Right atrium auricular region (tissue), 2 donors: ENCODE measurements at regions not wholly inside any gene's neighbourhood (a gene's known extent, or its start where the extent isn't known, plus 50 kb on each side); places are given as distances from the start of the nearest gene placed in this dataset.

Experiments
- DNase-seq: peaks from one replicate; pipeline ENCODE4 v3.0.0-alpha.2; 2019; ENCODE audit warnings: low spot score
- H3K27ac ChIP-seq, 2 donors: fragments of 200-600 bp; sonication (generic); 1 replicate in 1 of 2; 2 replicates in 1 of 2; pipeline ENCODE4 v1.5.1; 2016 to 2019
- H3K27me3 ChIP-seq, 2 donors: fragments of 200-600 bp; sonication (generic); one replicate each; pipeline versions ENCODE4 v1.5.1 to v1.6.0; 2017 to 2019
- H3K36me3 ChIP-seq: fragments of 200-600 bp; sonication (generic); one replicate; pipeline ENCODE4 v1.5.1; 2016
- H3K4me1 ChIP-seq, 2 donors: fragments of 200-600 bp; sonication (generic); one replicate each; pipeline versions ENCODE4 v1.5.1 to v1.6.0; 2017 to 2019
- H3K4me3 ChIP-seq, 2 donors: fragments of 200-600 bp; sonication (generic); 1 replicate in 1 of 2; 2 replicates in 1 of 2; pipeline ENCODE4 v1.5.1; 2017 to 2019; ENCODE audit warnings: mild to moderate bottlenecking in 1 of 2, moderate library complexity in 1 of 2
- H3K9me3 ChIP-seq, 2 donors: fragments of 200-600 bp; sonication (generic); one replicate each; pipeline ENCODE4 v1.5.1; 2019
- TF ChIP-seq, protein P1 (sequence below), 2 donors: fragments of 200-600 bp; sonication (generic); IDR thresholded peaks; one replicate each; pipeline ENCODE4 v1.5.1; 2019; ENCODE audit warnings: antibody characterized with exemption in 2 of 2

DNA sequence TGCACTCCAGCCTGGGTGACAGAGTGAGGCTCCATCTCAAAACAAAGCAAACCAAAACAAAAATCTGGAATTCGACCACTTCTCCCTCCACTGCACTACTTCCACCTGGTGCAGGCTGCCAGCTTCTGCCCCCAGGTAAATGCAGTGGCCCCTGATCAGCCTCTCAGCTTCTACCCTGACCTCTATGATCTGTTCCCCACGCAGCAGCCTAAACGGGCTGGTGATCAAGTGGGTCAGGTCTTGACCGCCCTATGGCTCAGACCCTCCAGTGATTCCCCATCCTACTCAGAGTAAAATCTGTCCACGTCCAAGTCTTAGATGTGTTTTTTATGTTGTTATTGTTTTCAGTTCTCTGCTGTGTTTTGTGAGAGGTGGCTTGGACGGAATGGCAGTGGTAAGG, 163.9 kb downstream of the KCTD15 start:
- H3K27me3 ChIP-seq, result no peaks in the 10 kb centered on the region
- DNase-seq, result peak; percentile 52
- TF ChIP-seq, protein P1, sequence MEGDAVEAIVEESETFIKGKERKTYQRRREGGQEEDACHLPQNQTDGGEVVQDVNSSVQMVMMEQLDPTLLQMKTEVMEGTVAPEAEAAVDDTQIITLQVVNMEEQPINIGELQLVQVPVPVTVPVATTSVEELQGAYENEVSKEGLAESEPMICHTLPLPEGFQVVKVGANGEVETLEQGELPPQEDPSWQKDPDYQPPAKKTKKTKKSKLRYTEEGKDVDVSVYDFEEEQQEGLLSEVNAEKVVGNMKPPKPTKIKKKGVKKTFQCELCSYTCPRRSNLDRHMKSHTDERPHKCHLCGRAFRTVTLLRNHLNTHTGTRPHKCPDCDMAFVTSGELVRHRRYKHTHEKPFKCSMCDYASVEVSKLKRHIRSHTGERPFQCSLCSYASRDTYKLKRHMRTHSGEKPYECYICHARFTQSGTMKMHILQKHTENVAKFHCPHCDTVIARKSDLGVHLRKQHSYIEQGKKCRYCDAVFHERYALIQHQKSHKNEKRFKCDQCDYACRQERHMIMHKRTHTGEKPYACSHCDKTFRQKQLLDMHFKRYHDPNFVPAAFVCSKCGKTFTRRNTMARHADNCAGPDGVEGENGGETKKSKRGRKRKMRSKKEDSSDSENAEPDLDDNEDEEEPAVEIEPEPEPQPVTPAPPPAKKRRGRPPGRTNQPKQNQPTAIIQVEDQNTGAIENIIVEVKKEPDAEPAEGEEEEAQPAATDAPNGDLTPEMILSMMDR (IDR thresholded peaks at IDR 0.05), result no peak
- H3K36me3 ChIP-seq, result no peaks in the 10 kb centered on the region
- H3K27ac ChIP-seq, result no peak overlapping the region
- H3K4me1 ChIP-seq, result no peaks in the 10 kb centered on the region
- no peak overlapping the region for H3K4me3 ChIP-seq
- no peaks in the 10 kb centered on the region for H3K9me3 ChIP-seq

DNA sequence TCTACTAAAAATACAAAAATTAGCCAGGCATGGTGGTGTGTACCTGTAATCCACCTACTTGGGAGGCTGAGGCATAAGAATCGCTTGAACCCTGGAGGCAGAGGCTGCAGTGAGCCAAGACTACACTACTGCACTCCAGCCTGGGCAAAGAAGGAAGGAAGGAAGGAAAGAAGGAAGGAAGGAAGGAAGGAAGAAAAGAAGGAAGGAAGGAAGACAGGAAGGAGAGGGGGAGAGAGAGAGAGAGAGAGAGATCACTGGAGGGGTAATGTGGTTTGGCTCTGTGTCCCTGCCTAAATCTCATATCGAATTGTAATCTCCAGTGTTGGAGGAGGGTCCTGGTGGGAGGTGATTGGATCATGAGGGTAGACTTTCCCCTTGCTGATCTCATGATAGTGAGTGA, 165.5 kb downstream of the KCTD15 start:
- TF ChIP-seq, protein P1 (IDR thresholded peaks at IDR 0.05), result no peak

DNA sequence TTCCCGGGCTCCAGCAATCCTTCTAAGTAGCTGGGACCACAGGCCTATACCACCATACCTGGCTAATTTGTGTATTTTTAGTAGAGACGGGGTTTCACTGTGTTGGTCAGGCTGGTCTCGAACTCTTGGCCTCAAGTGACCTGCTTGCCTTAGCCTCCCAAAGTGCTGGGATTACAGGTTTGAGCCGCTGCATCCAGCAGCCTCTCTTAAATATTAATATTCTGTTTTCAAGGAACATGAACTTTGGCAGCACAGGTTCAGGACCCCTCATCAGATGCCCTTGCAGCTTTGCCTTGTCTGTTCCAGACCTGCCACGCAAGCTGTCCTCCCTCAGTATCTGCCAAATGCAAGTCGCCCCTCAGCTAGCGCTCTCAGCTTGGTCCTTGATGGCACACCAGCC, 166.8 kb downstream of the KCTD15 start:
- H3K27me3 ChIP-seq, result no peaks in the 10 kb centered on the region
- TF ChIP-seq, protein P1 (IDR thresholded peaks at IDR 0.05), result no peak
- no peaks in the 10 kb centered on the region for H3K36me3 ChIP-seq
- H3K4me1 ChIP-seq, result no peaks in the 10 kb centered on the region
- H3K4me3 ChIP-seq, result no peak overlapping the region
- no peak for DNase-seq
- peaks cover 0 to 23% of the 10 kb centered on the region in 2 donors for H3K9me3 ChIP-seq
- no peak overlapping the region for H3K27ac ChIP-seq

More for the DNA sequence above, 165.5 kb downstream of the KCTD15 start:
- no peaks in the 10 kb centered on the region for H3K27me3 ChIP-seq
- no peak overlapping the region for H3K27ac ChIP-seq
- H3K4me1 ChIP-seq, result no peaks in the 10 kb centered on the region
- no peak for DNase-seq
- peaks cover 0 to 10% of the 10 kb centered on the region in 2 donors for H3K9me3 ChIP-seq
- no peaks in the 10 kb centered on the region for H3K36me3 ChIP-seq
- no peak overlapping the region for H3K4me3 ChIP-seq

DNA sequence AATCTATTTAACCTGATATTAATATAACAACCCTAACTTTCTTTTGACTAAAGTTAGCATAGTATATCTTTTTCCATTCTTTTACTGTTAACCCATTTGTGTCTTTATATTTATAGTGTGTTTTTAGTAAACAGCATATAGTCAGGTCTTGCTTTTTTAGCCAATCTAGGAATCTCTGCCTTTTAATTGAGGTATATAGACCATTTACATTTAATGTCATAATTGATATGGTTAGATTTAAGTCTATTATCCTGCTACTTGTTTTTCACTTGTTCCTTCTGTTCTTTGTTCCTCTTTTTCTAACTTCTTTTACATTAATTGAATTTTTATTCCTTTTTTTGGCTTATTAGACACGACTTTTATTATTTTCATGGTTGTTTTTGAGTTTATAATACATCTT, 174.4 kb downstream of the KCTD15 start:
- no peaks in the 10 kb centered on the region for H3K27me3 ChIP-seq
- H3K36me3 ChIP-seq, result no peaks in the 10 kb centered on the region
- peaks cover 0 to 49% of the 10 kb centered on the region in 2 donors for H3K9me3 ChIP-seq
- DNase-seq, result no peak
- TF ChIP-seq, protein P1 (IDR thresholded peaks at IDR 0.05), result no peak
- no peak overlapping the region for H3K4me3 ChIP-seq
- no peaks in the 10 kb centered on the region for H3K4me1 ChIP-seq
- no peak overlapping the region for H3K27ac ChIP-seq

DNA sequence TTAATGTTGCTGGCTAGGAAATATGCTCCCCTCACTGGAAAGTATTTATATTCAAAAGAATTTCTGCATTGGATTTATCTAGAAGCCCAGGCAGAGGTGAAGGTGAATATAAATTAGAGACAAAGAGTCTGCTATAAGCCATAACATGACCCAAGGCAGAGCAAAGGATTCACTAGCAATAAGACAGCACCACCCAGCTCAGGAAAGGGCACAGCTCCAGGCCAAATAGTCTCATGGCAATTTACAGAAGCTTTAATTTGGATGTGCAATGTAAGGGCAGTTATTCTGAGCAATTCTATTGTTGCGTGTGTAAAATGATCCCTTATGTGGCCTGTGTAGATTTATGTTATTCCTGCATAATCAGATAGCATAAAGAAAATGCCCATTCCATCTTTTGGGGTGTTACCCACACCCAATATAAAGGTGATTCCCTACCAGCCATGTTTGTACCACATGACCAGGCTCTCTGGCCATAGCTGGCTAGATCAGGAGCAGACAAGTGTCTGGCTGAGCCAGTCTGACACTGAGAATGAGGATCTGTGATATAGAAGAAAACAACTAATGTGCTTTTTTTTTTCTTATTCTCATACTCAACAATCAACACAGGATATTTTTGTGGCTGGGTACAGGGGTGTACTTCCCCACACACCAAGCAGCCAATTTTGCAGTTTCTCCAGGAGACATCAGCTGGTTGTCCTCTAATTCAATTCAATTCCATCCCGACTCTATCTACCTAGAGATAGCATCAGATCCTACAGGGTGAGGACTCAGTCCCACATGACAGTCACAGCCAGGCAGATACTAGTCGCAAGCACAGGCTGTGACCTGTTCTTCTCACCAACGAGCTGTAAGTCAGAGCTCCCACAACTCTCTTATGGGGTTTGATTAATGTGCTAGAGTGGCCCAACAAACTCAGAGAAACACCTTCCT, 181.4 kb downstream of the KCTD15 start:
- Histone ChIP-seq H3K36me3 (no peaks in the 10 kb centered on the region), H3K4me3 (no peak overlapping the region), H3K27me3 (no peaks in the 10 kb centered on the region), H3K9me3 (peaks cover 0 to 6% of the 10 kb centered on the region in 2 donors), H3K4me1 (no peaks in the 10 kb centered on the region), H3K27ac (no peak overlapping the region)
- DNase-seq, result no peak
- TF ChIP-seq, protein P1 (IDR thresholded peaks at IDR 0.05), result no peak
